Mucosa of rectum (tissue), 2 donors: ENCODE measurements at regions not wholly inside any gene's neighbourhood (a gene's known extent, or its start where the extent isn't known, plus 50 kb on each side); places are given as distances from the start of the nearest gene placed in this dataset.

Source experiments
- H3K27ac ChIP-seq, 2 donors: one replicate each; pipeline ENCODE4 v1.7.0; 2013; ENCODE audit warnings: inconsistent platforms in 2 of 2, low read depth in 2 of 2, low read length in 2 of 2
- H3K27me3 ChIP-seq, 2 donors: one replicate each; pipeline ENCODE4 v1.7.0; 2013; ENCODE audit warnings: low read length in 2 of 2; ENCODE audit not compliant: control insufficient read depth in 2 of 2, insufficient read depth in 2 of 2
- H3K36me3 ChIP-seq, 2 donors: one replicate each; pipeline ENCODE4 v1.7.0; 2013; ENCODE audit warnings: low read length in 2 of 2; ENCODE audit not compliant: control insufficient read depth in 2 of 2, insufficient read depth in 2 of 2
- H3K4me1 ChIP-seq, 2 donors: one replicate each; pipeline ENCODE4 v1.7.0; 2013; ENCODE audit warnings: low read length in 2 of 2, mild to moderate bottlenecking in 1 of 2; ENCODE audit not compliant: control insufficient read depth in 2 of 2, insufficient read depth in 2 of 2
- H3K4me3 ChIP-seq, 2 donors: one replicate each; pipeline ENCODE4 v1.7.0; 2013; ENCODE audit warnings: low read length in 2 of 2
- H3K9ac ChIP-seq, 2 donors: one replicate each; pipeline ENCODE4 v1.7.0; 2013; ENCODE audit warnings: low read length in 2 of 2, low read depth in 1 of 2, mild to moderate bottlenecking in 1 of 2
- H3K9me3 ChIP-seq, 2 donors: one replicate each; pipeline ENCODE4 v1.7.0; 2013; ENCODE audit warnings: low read length in 2 of 2; ENCODE audit not compliant: control insufficient read depth in 2 of 2
- donor health status: healthy.
- donor health status: Normal muscosa, but diverticular disease.

DNA sequence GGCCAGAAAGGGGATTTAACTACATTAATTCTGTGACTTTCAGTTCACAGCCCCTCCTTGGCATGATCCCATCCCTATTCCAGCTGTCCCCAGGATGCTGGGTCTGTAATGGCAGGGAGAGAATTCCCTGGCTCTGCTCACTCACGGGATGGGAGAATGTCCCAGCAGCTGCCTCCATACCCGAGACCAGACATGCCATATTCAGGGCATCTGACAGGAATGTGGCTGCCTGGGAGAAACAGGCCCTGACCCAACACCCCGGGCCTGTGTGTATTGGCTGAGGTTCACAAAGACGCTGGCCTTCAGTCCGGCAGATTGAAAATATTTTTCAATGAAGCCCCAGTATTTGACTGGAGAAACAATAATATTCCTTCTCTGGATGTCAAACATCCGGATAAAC is 83.6 kb upstream of the SMAD3 start:
- no peaks in the 10 kb centered on the region for H3K36me3 ChIP-seq
- H3K9ac ChIP-seq: no peak overlapping the region
- H3K4me3 ChIP-seq: no peak overlapping the region
- H3K4me1 ChIP-seq: no peaks in the 10 kb centered on the region
- no peaks in the 10 kb centered on the region for H3K9me3 ChIP-seq
- no peak overlapping the region for H3K27ac ChIP-seq
- no peaks in the 10 kb centered on the region for H3K27me3 ChIP-seq

DNA sequence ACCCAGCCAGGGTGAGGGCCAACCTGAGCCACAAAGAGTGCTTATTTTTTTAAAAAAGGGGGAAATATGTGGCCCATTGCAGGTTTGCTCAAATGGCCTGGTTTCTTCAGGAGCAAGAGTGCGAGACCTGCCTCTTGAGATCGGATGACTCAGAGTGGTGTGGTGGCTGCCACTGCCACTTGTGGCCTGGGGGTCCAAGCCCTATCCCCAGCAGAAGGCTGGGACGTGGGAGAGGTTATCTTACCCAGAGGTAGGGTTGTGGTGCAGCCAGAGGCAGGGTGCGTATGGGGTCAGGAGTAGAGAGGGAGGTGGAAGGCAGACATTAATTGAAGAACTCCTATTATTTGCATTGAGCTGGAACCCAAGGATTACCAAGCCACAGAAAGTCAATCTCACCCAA is 83.2 kb upstream of the SMAD3 start:
- Histone ChIP-seq H3K9ac (no peak overlapping the region), H3K27ac (no peak overlapping the region), H3K27me3 (no peaks in the 10 kb centered on the region), H3K36me3 (no peaks in the 10 kb centered on the region), H3K9me3 (no peaks in the 10 kb centered on the region), H3K4me3 (no peak overlapping the region), H3K4me1 (no peaks in the 10 kb centered on the region)

DNA sequence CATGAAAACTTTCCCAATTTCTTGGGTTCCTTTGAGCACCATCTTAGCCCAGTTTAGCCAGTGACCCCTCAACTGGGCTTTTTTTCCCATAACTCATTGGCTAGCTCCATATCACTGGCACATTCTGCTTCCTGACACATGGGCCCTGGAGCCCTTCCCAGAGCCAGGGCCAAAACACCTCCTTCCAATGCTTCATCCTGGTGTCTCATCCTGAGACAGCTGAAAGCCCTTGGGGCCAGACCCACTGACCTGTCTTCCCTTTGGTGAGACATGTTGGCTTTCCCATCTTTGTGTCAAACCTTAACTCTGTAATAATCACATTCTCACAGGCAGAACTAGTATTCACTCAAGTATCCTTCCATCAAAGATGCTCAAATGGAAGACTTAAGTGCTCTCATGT is 82.6 kb upstream of the SMAD3 start:
- H3K4me3 ChIP-seq: no peak overlapping the region
- H3K27ac ChIP-seq: no peak overlapping the region
- no peaks in the 10 kb centered on the region for H3K4me1 ChIP-seq
- H3K36me3 ChIP-seq: no peaks in the 10 kb centered on the region
- H3K27me3 ChIP-seq: no peaks in the 10 kb centered on the region
- H3K9ac ChIP-seq: no peak overlapping the region
- no peaks in the 10 kb centered on the region for H3K9me3 ChIP-seq

DNA sequence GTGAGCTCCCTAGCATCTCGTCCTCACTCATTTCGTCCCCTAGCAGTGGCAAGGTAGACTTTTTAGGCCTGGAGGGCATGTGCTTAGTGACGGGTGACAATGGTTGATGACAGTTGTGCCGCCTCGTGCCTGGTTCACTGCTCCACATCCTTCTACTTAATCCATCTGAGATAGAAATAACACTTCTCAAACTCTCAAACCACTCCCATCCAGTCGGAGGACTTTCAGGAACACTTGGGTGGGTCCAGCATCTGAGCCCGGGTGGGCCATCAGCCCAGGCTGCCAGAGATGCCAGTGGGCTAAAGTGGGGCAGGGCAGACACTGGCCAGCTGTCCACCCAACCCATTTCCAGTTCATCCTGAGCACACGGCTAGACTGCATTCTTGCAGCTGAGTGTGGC is 79.7 kb upstream of the SMAD3 start:
- no peak overlapping the region for H3K4me3 ChIP-seq
- H3K27me3 ChIP-seq: no peaks in the 10 kb centered on the region
- no peaks in the 10 kb centered on the region for H3K36me3 ChIP-seq
- H3K27ac ChIP-seq: no peak overlapping the region
- no peaks in the 10 kb centered on the region for H3K4me1 ChIP-seq
- no peak overlapping the region for H3K9ac ChIP-seq
- H3K9me3 ChIP-seq: no peaks in the 10 kb centered on the region

DNA sequence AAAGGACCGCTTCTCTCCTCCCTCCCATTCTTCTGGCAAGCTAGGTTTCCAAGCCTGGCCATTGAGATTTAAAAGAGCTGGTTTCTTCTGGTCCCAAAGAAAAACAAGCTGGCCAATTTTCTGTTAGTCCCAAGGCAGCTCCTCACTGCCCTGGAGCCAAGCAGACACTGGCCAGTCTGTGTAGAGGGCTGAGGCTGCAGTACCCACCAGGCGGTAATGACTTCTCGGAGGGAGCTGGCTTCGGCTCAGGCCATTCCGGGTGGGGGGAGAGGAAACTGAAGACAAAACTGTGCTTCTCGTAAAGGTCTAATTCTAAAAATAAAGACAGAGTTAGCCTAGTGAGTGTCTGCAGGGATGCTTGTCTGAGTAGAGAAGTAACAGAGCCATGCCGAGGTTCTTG is 78.5 kb upstream of the SMAD3 start:
- Histone ChIP-seq H3K9me3 (no peaks in the 10 kb centered on the region), H3K4me3 (no peak overlapping the region), H3K4me1 (no peaks in the 10 kb centered on the region), H3K9ac (no peak overlapping the region), H3K27ac (no peak overlapping the region), H3K36me3 (no peaks in the 10 kb centered on the region), H3K27me3 (no peaks in the 10 kb centered on the region)

DNA sequence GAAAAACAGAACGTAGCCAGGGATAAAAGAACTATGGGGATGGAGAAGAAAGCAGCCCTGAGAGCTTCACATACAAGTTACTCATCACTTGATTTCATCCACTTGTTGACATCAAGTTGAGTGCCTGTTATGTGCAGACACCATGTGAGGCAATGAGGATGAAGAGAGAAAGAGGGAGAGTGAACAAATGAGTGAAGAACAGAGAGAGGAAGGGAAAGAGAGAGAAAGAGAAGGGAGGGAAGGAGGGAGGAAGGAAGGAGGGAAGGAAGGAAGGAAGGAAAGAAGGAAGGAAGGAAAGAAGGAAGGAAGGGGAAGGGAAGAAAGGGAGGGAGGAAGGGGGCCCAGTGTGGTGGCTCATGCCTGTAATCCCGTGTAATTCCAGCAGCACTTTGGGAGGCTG is 72.3 kb upstream of the SMAD3 start:
- no peak overlapping the region for H3K4me3 ChIP-seq
- no peak overlapping the region for H3K27ac ChIP-seq
- no peaks in the 10 kb centered on the region for H3K4me1 ChIP-seq
- H3K9me3 ChIP-seq: no peaks in the 10 kb centered on the region
- no peak overlapping the region for H3K9ac ChIP-seq
- H3K36me3 ChIP-seq: no peaks in the 10 kb centered on the region
- no peaks in the 10 kb centered on the region for H3K27me3 ChIP-seq

DNA sequence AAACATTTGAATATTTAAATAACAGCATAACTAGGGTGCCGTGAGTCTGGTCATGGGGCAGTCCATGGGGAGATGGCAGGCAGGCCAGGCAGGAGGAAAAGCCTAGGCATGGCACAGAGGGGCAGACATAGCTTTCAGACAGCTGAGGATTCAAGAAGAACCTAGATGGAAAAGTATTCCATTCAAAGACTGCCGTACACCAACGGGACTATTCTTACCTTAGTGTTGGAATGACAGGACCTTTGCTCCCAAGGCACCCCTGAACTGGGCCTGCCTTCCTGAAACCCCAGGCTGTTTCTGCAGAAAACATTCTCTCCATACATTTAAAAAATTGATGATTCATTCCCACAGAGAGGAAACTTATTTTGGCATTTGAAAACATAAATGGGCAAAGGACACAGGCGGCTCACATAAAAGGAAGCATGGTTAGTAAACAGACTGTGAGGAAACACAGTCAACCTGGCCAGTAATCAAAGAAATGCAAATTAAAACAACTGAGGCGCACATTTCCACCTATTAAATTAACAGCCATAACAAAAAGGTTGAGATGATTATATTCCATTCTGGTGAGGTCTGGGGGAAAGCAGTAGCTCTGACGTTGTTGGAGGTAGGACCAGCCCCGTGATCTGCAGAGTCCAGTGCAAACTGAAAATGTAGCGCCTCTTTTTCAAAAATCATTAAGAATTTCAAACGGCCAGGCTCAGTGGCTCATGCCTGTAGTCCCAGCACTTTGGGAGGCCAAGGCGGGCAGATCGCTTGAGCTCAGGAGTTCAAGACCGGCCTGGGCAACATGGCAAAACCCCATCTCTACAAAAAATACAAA is 71.3 kb upstream of the SMAD3 start:
- Histone ChIP-seq H3K9me3 (no peaks in the 10 kb centered on the region), H3K4me1 (no peaks in the 10 kb centered on the region), H3K27ac (no peak overlapping the region), H3K36me3 (no peaks in the 10 kb centered on the region), H3K4me3 (no peak overlapping the region), H3K9ac (no peak overlapping the region), H3K27me3 (no peaks in the 10 kb centered on the region)

DNA sequence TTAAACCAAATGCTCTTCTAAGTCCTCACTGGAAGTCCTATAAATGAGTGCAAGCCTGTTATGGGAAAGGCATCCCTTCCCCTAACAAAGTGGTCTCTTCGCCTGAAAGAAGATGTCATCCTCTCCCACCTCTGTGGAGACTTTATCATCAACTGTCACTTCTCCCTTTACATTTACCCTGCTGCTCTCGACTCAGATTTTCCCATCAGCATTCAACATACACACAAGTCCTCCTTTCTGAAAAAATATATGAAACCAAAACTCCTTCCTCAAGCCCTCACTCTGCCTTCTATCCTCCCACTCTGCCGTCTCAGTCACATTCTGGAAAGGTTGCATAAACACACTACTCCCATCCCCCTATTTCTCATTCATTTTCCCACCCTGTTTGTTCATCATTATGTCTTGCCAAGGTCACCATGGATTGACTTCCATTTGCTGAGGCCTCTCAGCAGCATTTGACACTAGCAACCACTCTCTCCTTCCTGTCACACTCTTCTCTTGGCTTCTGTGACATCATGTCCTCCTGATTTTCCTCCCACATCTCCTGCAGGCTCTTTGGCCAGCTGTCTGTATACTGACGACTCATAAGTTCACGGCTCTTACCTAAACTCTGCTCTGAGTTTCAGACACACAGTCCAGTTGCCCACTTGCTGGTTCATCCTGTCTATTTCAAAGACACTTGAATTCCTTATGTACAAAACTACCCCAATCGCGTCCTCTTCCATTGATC is 70.3 kb upstream of the SMAD3 start:
- Histone ChIP-seq H3K27ac (no peak overlapping the region), H3K27me3 (no peaks in the 10 kb centered on the region), H3K4me3 (no peak overlapping the region), H3K9ac (no peak overlapping the region), H3K36me3 (no peaks in the 10 kb centered on the region), H3K9me3 (no peaks in the 10 kb centered on the region), H3K4me1 (no peaks in the 10 kb centered on the region)

DNA sequence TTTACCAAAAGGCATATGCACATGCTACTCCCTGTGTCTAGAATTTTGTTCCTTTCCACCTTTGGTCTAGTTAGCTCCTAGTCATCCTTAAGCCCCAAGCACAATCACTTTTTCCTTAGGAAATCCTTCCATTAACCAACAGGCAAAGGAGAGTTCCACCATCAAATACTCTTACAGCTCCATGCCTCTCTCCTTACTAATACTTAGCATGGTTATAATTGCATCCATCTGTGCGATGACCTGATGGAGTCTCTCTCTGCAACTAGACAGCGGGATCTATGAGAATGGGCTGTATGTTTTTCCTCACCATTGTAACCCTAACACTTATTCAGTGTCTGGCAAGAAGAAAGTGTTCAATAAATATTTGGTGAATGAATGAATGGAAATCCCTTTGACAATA is 69.3 kb upstream of the SMAD3 start:
- H3K36me3 ChIP-seq: no peaks in the 10 kb centered on the region
- H3K4me1 ChIP-seq: no peaks in the 10 kb centered on the region
- H3K9ac ChIP-seq: no peak overlapping the region
- H3K27me3 ChIP-seq: no peaks in the 10 kb centered on the region
- no peak overlapping the region for H3K27ac ChIP-seq
- H3K4me3 ChIP-seq: no peak overlapping the region
- H3K9me3 ChIP-seq: no peaks in the 10 kb centered on the region

DNA sequence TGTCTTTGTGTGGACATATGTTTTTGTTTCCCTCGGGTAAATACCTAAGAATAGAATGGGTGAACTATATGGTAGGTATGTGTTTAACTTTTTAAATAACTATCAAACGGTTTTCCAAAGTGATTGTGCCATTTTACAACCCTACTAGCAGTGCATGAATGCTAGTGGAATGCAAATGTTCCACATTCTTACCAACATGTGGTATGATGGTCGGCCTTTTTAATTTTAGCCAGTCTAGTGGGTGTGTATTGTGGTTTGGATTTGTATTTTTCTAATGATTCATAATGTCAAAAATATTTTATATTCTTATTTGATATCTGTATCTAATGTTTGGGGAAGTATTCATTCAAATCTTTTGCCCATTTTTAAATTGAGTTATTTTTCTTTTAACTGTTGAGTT is 68.2 kb upstream of the SMAD3 start:
- Histone ChIP-seq H3K27me3 (no peaks in the 10 kb centered on the region), H3K4me1 (no peaks in the 10 kb centered on the region), H3K36me3 (no peaks in the 10 kb centered on the region), H3K9me3 (no peaks in the 10 kb centered on the region), H3K27ac (no peak overlapping the region), H3K9ac (no peak overlapping the region), H3K4me3 (no peak overlapping the region)
